Heart left ventricle (tissue), 13 donors: ENCODE measurements at regions not wholly inside any gene's neighbourhood (a gene's known extent, or its start where the extent isn't known, plus 50 kb on each side); places are given as distances from the start of the nearest gene placed in this dataset.

Experiments
- CTCF ChIP-seq, 12 donors: fragments of 200-600 bp; sonication (generic) in 4 of 12; IDR thresholded peaks; one replicate each; pipeline versions ENCODE4 v1.5.0 to v1.8.0; 2018 to 2022; ENCODE audit warnings: antibody characterized with exemption in 12 of 12, mild to moderate bottlenecking in 5 of 12
- POLR2A ChIP-seq, 2 donors: fragments of 450-650 bp; IDR thresholded peaks; one replicate each; pipeline ENCODE4 v1.6.1; 2017; ENCODE audit warnings: antibody characterized with exemption in 2 of 2, mild to moderate bottlenecking in 2 of 2, moderate library complexity in 2 of 2
- donor health status: ischemic (EF 13 %, LVEDD 7.1; RV severe dilation, severe dysfunction).
- donor health status: DM: no; HTN: yes; CAD: no.
- donor health status: DM: no; HTN: no; CAD: no.
- donor health status: ischemic (EF 25% LVEDD 6.9; RV normal size, moderate dysfunction).
- donor health status: ischemic (EF 25% LVEDD 5.7; RV mildly dilated, moderate dysfunction).
- donor health status: ischemic (EF 35%, LVEDD 5.7; RV mildly dilated, moderate dysfunction).
- donor health status: nonischemic (EF 11% LVEDD 7.7; RV severe dilation, severe dysfunction).
- donor health status: DM: yes; HTN: yes; CAD: no.
- donor health status: PGD.
- donor health status: ischemic (EF 29% LVEDD 5.4; RV normal size, mild dysfunction).
- donor health status: nonischemic (EF 23%, LVEDD 6.1; RV moderate dilation, normal function).

- no peak for TF ChIP-seq POLR2A (IDR thresholded peaks at IDR 0.05)
- no peak for TF ChIP-seq CTCF (IDR thresholded peaks at IDR 0.05)
These were observed 108.0 kb upstream of the MAP3K4 start for GRCh38 chr6:160883560-160883959.
